ENCODE measurements at regions not wholly inside any gene's neighbourhood (a gene's known extent, or its start where the extent isn't known, plus 50 kb on each side); places are given as distances from the start of the nearest gene placed in this dataset.

GRCh38 chr4:148813289-148813688 is 371.1 kb upstream of the NR3C2 start:
- FAIRE-seq (no peak), DNase-seq (ENCODE audit: insufficient read length, low spot score) (no peak)
- TF ChIP-seq CTCF (IDR thresholded peaks at IDR 0.05; ENCODE audit: insufficient read depth, missing control alignments) = no peak

- DNase-seq (ENCODE audit: insufficient read length, low spot score) (no peak), FAIRE-seq (no peak)
- TF ChIP-seq CTCF (IDR thresholded peaks at IDR 0.05; ENCODE audit: insufficient read depth, missing control alignments) = no peak
These were observed 369.9 kb upstream of the NR3C2 start for GRCh38 chr4:148812101-148812500.

- FAIRE-seq (no peak), DNase-seq (ENCODE audit: insufficient read length, low spot score) (no peak)
- no peak for TF ChIP-seq CTCF (IDR thresholded peaks at IDR 0.05; ENCODE audit: insufficient read depth, missing control alignments)
These were observed 368.2 kb upstream of the NR3C2 start for GRCh38 chr4:148810461-148810860.

- DNase-seq (ENCODE audit: insufficient read length, low spot score) (no peak), FAIRE-seq (no peak)
- TF ChIP-seq CTCF (IDR thresholded peaks at IDR 0.05; ENCODE audit: insufficient read depth, missing control alignments) = no peak
These were observed 366.2 kb upstream of the NR3C2 start for GRCh38 chr4:148808416-148808815.

- DNase-seq (ENCODE audit: insufficient read length, low spot score) = no peak
- no peak for TF ChIP-seq CTCF (IDR thresholded peaks at IDR 0.05; ENCODE audit: insufficient read depth, missing control alignments)
- no peak for FAIRE-seq
These were observed 358.7 kb upstream of the NR3C2 start for GRCh38 chr4:148800940-148801339.

- FAIRE-seq (no peak), DNase-seq (ENCODE audit: insufficient read length, low spot score) (no peak)
- TF ChIP-seq CTCF (IDR thresholded peaks at IDR 0.05; ENCODE audit: insufficient read depth, missing control alignments) = no peak
These were observed 358.2 kb upstream of the NR3C2 start for GRCh38 chr4:148800336-148800885.

GRCh38 chr4:148795156-148795864 is 353.1 kb upstream of the NR3C2 start:
- DNase-seq (ENCODE audit: insufficient read length, low spot score) = no peak
- FAIRE-seq = no peak
- TF ChIP-seq CTCF (IDR thresholded peaks at IDR 0.05; ENCODE audit: insufficient read depth, missing control alignments) = no peak
